Osteoblast (primary cell): ENCODE measurements at regions not wholly inside any gene's neighbourhood (a gene's known extent, or its start where the extent isn't known, plus 50 kb on each side); places are given as distances from the start of the nearest gene placed in this dataset.

Source experiments
- DNase-seq: peaks from one replicate; pipeline ENCODE4 v3.0.0; 2011; ENCODE audit warnings: low spot score, mixed read lengths; ENCODE audit not compliant: insufficient read length; ENCODE audit errors: missing footprints
- H2AFZ ChIP-seq: 2 replicates; pipeline ENCODE4 v1.6.0; 2011; ENCODE audit warnings: mild to moderate bottlenecking, low read length
- H3K27ac ChIP-seq: 2 replicates; pipeline ENCODE4 v1.5.1; 2011; ENCODE audit warnings: mild to moderate bottlenecking, low read depth, low read length, moderate library complexity
- H3K27me3 ChIP-seq: 2 replicates; pipeline ENCODE4 v1.6.0; 2012; ENCODE audit warnings: mild to moderate bottlenecking, control low read depth, inconsistent platforms, low read length, moderate library complexity; ENCODE audit not compliant: insufficient read depth
- H3K36me3 ChIP-seq: 2 replicates; pipeline ENCODE4 v1.5.1; 2011; ENCODE audit warnings: mild to moderate bottlenecking, low read length, control low read depth, moderate library complexity; ENCODE audit not compliant: insufficient read depth
- H3K4me1 ChIP-seq: 2 replicates; pipeline ENCODE4 v1.5.1; 2011; ENCODE audit warnings: mild to moderate bottlenecking, low read length, control low read depth, moderate library complexity; ENCODE audit not compliant: insufficient read depth
- H3K4me2 ChIP-seq: 2 replicates; pipeline ENCODE4 v1.6.0; 2011; ENCODE audit warnings: mild to moderate bottlenecking, low read length; ENCODE audit not compliant: insufficient read depth
- H3K4me3 ChIP-seq: fragments of 200-600 bp; sonication (generic); 3 replicates; pipeline ENCODE4 v1.5.1; 2012; ENCODE audit warnings: mild to moderate bottlenecking, low read length, inconsistent platforms; ENCODE audit not compliant: insufficient read depth
- H3K79me2 ChIP-seq: 2 replicates; pipeline ENCODE4 v1.6.0; 2012; ENCODE audit warnings: mild to moderate bottlenecking, low read length, control low read depth, inconsistent platforms; ENCODE audit not compliant: insufficient read depth
- H3K9me3 ChIP-seq: 2 replicates; pipeline ENCODE4 v1.5.1; 2011; ENCODE audit warnings: low read depth, low read length, control low read depth
- H4K20me1 ChIP-seq: 2 replicates; pipeline ENCODE4 v1.6.0; 2012; ENCODE audit warnings: mild to moderate bottlenecking, low read length, control low read depth; ENCODE audit not compliant: insufficient read depth
- TF ChIP-seq, protein P1 (sequence below): IDR thresholded peaks from 2 replicates; pipeline ENCODE4 v1.5.1; 2011; ENCODE audit warnings: mild to moderate bottlenecking, low read depth, low read length, moderate library complexity; ENCODE audit errors: extremely low read depth

DNA sequence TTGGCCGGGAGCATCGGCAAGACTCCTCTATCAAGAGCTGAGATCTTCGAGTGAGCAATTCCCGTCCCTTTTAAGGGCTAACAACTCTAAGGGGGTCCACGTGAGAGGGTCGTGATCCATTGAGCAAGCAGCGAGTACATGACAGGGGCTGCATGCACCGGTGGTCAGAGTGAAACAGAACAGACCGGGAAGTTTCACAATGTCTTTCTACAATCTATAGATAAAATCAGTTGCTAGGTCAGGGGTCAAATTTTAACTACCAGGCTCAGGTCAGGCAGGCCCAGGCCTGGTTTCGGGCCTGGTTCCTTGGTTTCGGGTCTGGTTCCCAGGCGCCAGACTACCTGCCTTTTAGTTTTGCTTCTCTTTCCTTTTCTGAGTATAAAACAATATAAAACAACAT lies 160.1 kb downstream of the PTCHD1 start:
- Histone ChIP-seq H3K4me3 (no peak overlapping the region), H3K27ac (no peak overlapping the region), H3K36me3 (no peaks in the 10 kb centered on the region), H3K4me2 (no peak overlapping the region), H4K20me1 (no peaks in the 10 kb centered on the region), H3K27me3 (no peaks in the 10 kb centered on the region), H3K9me3 (no peaks in the 10 kb centered on the region), H3K79me2 (no peaks in the 10 kb centered on the region), H3K4me1 (no peaks in the 10 kb centered on the region), H2AFZ (no peak overlapping the region)
- TF ChIP-seq, protein P1, sequence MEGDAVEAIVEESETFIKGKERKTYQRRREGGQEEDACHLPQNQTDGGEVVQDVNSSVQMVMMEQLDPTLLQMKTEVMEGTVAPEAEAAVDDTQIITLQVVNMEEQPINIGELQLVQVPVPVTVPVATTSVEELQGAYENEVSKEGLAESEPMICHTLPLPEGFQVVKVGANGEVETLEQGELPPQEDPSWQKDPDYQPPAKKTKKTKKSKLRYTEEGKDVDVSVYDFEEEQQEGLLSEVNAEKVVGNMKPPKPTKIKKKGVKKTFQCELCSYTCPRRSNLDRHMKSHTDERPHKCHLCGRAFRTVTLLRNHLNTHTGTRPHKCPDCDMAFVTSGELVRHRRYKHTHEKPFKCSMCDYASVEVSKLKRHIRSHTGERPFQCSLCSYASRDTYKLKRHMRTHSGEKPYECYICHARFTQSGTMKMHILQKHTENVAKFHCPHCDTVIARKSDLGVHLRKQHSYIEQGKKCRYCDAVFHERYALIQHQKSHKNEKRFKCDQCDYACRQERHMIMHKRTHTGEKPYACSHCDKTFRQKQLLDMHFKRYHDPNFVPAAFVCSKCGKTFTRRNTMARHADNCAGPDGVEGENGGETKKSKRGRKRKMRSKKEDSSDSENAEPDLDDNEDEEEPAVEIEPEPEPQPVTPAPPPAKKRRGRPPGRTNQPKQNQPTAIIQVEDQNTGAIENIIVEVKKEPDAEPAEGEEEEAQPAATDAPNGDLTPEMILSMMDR, result no peak
- no peak for DNase-seq

DNA sequence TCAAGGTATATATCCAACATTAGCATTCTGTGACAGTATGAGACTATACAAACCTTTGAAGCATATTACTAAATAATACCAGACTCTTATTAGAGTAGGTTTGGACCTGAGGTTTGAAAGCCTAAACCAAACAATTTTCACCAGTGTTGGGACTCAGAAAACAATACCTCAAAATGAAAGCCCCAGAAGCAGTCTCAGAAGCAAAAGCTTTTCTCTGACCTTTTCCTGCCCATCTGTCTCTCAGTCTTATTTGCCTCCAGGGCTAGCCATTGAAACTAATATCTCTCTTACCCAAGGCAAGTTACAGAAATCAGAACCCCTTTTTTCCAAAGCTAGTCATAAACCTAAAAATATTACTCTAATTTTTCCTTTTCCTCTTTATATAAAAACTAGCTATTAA lies 163.3 kb downstream of the PTCHD1 start:
- TF ChIP-seq, protein P1, result no peak
- Histone ChIP-seq H3K9me3 (no peaks in the 10 kb centered on the region), H3K4me2 (no peak overlapping the region), H3K79me2 (no peaks in the 10 kb centered on the region), H3K4me3 (no peak overlapping the region), H3K27ac (no peak overlapping the region), H2AFZ (no peak overlapping the region), H3K27me3 (no peaks in the 10 kb centered on the region), H4K20me1 (no peaks in the 10 kb centered on the region), H3K4me1 (no peaks in the 10 kb centered on the region), H3K36me3 (no peaks in the 10 kb centered on the region)
- DNase-seq, result no peak

DNA sequence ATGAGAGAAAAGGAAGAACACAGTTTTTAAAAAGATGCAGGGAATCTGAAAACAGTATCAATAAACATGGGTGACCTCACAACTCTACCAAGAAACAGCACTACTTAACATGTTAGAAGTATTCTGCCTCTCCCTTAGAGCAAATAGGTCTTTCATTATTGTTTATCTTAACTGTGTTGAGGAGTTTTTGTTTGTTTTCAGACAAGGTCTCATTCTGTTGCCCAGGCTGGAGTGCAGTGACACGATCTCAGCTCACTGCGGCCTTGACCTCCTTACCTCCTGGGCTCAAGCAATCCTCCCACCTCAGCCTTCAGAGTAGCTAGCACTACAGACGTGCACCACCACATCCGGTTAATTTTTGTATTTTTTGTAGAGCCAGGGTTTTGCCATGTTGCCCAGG lies 165.3 kb upstream of the PRDX4 start:
- no peaks in the 10 kb centered on the region for H4K20me1 ChIP-seq
- no peaks in the 10 kb centered on the region for H3K36me3 ChIP-seq
- H3K79me2 ChIP-seq, result no peaks in the 10 kb centered on the region
- H3K4me1 ChIP-seq, result peaks cover 2% of the 10 kb centered on the region
- H3K27me3 ChIP-seq, result no peaks in the 10 kb centered on the region
- TF ChIP-seq, protein P1, result no peak
- H3K27ac ChIP-seq, result no peak overlapping the region
- H3K4me2 ChIP-seq, result no peak overlapping the region
- H3K9me3 ChIP-seq, result no peaks in the 10 kb centered on the region
- H2AFZ ChIP-seq, result no peak overlapping the region
- H3K4me3 ChIP-seq, result no peak overlapping the region
- DNase-seq, result no peak

DNA sequence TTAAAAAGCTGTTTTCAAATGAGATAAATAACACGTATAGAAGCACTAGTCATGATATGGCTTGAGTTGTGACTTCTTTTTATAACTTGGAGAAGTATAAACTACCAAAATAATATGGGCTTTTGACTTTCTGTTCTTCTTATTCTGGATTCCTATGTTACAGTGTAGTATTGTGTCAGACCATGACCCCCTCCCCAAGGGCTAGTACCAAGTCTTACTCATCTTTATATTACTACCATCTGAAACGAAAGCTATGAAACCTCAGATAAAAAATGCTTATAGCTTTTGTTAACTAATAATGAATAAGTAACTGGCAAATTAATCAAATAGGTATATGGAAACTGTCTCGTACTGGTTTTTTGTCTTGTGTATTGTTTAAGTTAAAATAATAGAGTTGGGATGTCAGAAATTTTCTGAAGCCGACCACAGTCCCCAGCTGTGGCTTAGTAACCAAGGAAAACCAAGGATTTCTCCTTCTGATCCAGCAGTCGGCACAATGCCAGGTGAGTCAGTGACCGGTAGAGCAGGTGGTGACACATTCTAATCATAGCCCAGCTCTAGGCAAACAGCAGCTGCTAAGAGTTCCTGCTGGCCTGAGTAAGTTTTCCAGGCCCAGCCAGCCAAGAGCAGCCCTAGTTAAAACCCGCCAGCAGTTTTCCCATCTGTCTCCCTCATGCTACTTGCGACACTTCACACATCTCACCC lies 163.3 kb upstream of the PRDX4 start:
- H3K79me2 ChIP-seq, result no peaks in the 10 kb centered on the region
- H3K4me2 ChIP-seq, result no peak overlapping the region
- H3K36me3 ChIP-seq, result no peaks in the 10 kb centered on the region
- peaks cover 2% of the 10 kb centered on the region for H3K4me1 ChIP-seq
- no peaks in the 10 kb centered on the region for H3K9me3 ChIP-seq
- no peaks in the 10 kb centered on the region for H3K27me3 ChIP-seq
- TF ChIP-seq, protein P1, result no peak
- H4K20me1 ChIP-seq, result no peaks in the 10 kb centered on the region
- H3K27ac ChIP-seq, result no peak overlapping the region
- no peak overlapping the region for H2AFZ ChIP-seq
- DNase-seq, result peak; percentile 88
- H3K4me3 ChIP-seq, result no peak overlapping the region
